ENCODE measurements at regions not wholly inside any gene's neighbourhood (a gene's known extent, or its start where the extent isn't known, plus 50 kb on each side); places are given as distances from the start of the nearest gene placed in this dataset.
A peak's percentile ranks its signal among the peaks of the same experiment; 100 is the strongest.

DNA sequence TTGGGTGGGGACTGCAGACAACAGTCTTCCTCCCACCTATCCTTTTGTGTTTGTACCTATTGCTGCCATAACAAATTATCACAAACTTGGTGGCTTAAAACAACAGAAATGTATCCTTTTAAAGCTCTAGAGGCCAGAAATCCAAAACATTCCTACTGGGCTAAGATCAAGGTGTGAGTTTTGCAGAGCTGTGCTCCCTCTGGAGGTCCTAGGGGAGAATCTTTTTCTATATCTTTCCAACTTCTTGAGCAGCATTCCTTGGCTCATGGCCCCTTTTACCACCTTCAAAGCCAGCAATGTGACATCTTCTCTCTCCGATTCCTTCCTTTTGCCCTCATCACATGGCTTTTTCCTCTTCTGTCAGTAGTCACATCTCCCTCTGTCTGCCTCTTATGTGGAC, 190.6 kb downstream of the TTC8 start:
- Histone ChIP-seq H3K9me2 (ENCODE audit: insufficient read depth) (no peaks in the 10 kb centered on the region), H3K27ac (ENCODE audit: low read depth) (no peak overlapping the region), H3K4me2 (no peak overlapping the region), H4K20me1 (replicated peaks; ENCODE audit: insufficient read depth) (no peaks in the 10 kb centered on the region), H3K27me3 (ENCODE audit: insufficient read depth) (no peaks in the 10 kb centered on the region), H3K4me3 (no peak overlapping the region), H3F3A (replicated peaks; ENCODE audit: low read depth) (no peaks in the 10 kb centered on the region), H3K36me3 (ENCODE audit: insufficient read depth) (peaks cover 3% of the 10 kb centered on the region; the same call in 1 of the 2 replicates), H2AFZ (no peak overlapping the region), H3K79me2 (replicated peaks; ENCODE audit: insufficient read depth) (no peaks in the 10 kb centered on the region), H3K4me1 (ENCODE audit: insufficient read depth) (no peaks in the 10 kb centered on the region)
- Mint-ChIP-seq H3K27me3 (ENCODE audit: insufficient read depth, low read depth, poor library complexity) (peaks cover 2% of the 10 kb centered on the region), H3K9me3 (peaks cover 5% of the 10 kb centered on the region; the same call in 2 of the 3 replicates), H3K36me3 (ENCODE audit: low read depth) (peaks cover 2% of the 10 kb centered on the region; the same call in 1 of the 3 replicates), H3K27ac (no peak overlapping the region), H3K4me3 (no peak overlapping the region), H3K4me1 (no peaks in the 10 kb centered on the region; the same call in 2 of the 3 replicates)
- TF ChIP-seq STAT1 (IDR thresholded peaks at IDR 0.05; ENCODE audit: unreplicated experiment) = no peak
- TF ChIP-seq, protein P1, sequence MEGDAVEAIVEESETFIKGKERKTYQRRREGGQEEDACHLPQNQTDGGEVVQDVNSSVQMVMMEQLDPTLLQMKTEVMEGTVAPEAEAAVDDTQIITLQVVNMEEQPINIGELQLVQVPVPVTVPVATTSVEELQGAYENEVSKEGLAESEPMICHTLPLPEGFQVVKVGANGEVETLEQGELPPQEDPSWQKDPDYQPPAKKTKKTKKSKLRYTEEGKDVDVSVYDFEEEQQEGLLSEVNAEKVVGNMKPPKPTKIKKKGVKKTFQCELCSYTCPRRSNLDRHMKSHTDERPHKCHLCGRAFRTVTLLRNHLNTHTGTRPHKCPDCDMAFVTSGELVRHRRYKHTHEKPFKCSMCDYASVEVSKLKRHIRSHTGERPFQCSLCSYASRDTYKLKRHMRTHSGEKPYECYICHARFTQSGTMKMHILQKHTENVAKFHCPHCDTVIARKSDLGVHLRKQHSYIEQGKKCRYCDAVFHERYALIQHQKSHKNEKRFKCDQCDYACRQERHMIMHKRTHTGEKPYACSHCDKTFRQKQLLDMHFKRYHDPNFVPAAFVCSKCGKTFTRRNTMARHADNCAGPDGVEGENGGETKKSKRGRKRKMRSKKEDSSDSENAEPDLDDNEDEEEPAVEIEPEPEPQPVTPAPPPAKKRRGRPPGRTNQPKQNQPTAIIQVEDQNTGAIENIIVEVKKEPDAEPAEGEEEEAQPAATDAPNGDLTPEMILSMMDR (conservative IDR thresholded peaks at IDR 0.05; ENCODE audit: low read depth in 2 of 2) = peak in 1 of 2 experiments; percentile 20; a peak in 2 of 4 replicates
- no peak for ATAC-seq
- peak; percentile 16 for DNase-seq (ENCODE audit: low spot score)

DNA sequence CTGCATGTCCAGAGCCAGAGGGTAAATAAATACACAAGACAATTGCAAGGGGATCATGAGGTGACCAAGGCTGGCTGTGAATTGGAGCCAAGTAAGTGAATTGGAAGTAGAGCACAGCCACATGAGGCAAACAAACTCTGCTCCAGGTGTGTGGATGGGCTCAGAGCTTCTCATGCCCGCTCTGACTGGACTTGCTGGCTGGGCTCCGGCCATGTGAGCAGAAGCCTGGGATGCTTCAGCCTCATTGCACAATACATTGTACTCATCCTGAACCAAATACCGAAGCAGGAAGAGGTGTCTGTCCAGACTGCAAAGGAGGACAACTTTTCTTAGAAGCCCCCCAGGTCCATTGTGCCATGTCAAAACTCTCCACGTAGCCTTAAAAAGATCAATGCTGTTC, 193.0 kb downstream of the TTC8 start:
- Mint-ChIP-seq H3K27ac (no peak overlapping the region), H3K27me3 (ENCODE audit: insufficient read depth, low read depth, poor library complexity) (peaks cover 2% of the 10 kb centered on the region), H3K9me3 (peaks cover 5% of the 10 kb centered on the region; the same call in 1 of the 3 replicates), H3K4me1 (no peaks in the 10 kb centered on the region; the same call in 2 of the 3 replicates), H3K36me3 (ENCODE audit: low read depth) (peaks cover 2% of the 10 kb centered on the region; the same call in 1 of the 3 replicates), H3K4me3 (no peak overlapping the region)
- no peak for ATAC-seq
- Histone ChIP-seq H3F3A (replicated peaks; ENCODE audit: low read depth) (no peaks in the 10 kb centered on the region), H3K27ac (ENCODE audit: low read depth) (no peak overlapping the region), H3K79me2 (replicated peaks; ENCODE audit: insufficient read depth) (no peaks in the 10 kb centered on the region), H2AFZ (no peak overlapping the region), H3K4me1 (ENCODE audit: insufficient read depth) (no peaks in the 10 kb centered on the region), H3K9me2 (ENCODE audit: insufficient read depth) (no peaks in the 10 kb centered on the region), H3K36me3 (ENCODE audit: insufficient read depth) (peaks cover 3% of the 10 kb centered on the region; the same call in 1 of the 2 replicates), H3K27me3 (ENCODE audit: insufficient read depth) (no peaks in the 10 kb centered on the region), H4K20me1 (replicated peaks; ENCODE audit: insufficient read depth) (no peaks in the 10 kb centered on the region), H3K4me3 (no peak overlapping the region), H3K4me2 (no peak overlapping the region)
- no peak for DNase-seq (ENCODE audit: low spot score)
- TF ChIP-seq, protein P2, sequence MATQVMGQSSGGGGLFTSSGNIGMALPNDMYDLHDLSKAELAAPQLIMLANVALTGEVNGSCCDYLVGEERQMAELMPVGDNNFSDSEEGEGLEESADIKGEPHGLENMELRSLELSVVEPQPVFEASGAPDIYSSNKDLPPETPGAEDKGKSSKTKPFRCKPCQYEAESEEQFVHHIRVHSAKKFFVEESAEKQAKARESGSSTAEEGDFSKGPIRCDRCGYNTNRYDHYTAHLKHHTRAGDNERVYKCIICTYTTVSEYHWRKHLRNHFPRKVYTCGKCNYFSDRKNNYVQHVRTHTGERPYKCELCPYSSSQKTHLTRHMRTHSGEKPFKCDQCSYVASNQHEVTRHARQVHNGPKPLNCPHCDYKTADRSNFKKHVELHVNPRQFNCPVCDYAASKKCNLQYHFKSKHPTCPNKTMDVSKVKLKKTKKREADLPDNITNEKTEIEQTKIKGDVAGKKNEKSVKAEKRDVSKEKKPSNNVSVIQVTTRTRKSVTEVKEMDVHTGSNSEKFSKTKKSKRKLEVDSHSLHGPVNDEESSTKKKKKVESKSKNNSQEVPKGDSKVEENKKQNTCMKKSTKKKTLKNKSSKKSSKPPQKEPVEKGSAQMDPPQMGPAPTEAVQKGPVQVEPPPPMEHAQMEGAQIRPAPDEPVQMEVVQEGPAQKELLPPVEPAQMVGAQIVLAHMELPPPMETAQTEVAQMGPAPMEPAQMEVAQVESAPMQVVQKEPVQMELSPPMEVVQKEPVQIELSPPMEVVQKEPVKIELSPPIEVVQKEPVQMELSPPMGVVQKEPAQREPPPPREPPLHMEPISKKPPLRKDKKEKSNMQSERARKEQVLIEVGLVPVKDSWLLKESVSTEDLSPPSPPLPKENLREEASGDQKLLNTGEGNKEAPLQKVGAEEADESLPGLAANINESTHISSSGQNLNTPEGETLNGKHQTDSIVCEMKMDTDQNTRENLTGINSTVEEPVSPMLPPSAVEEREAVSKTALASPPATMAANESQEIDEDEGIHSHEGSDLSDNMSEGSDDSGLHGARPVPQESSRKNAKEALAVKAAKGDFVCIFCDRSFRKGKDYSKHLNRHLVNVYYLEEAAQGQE (IDR thresholded peaks at IDR 0.05; ENCODE audit: unreplicated experiment) = no peak
- TF ChIP-seq EZH2 (IDR thresholded peaks at IDR 0.05; ENCODE audit: low read depth, unreplicated experiment) (no peak), JUNB (IDR thresholded peaks at IDR 0.05; ENCODE audit: unreplicated experiment) (no peak), STAT1 (IDR thresholded peaks at IDR 0.05; ENCODE audit: unreplicated experiment) (no peak), CREB1 (CRISPR knock-in tag; IDR thresholded peaks at IDR 0.05; ENCODE audit: low read depth) (no peak), POLR2AphosphoS5 (IDR thresholded peaks at IDR 0.05; ENCODE audit: low read depth) (no peak), NANOG (IDR thresholded peaks at IDR 0.05; ENCODE audit: borderline replicate concordance) (no peak)
- TF ChIP-seq, protein P3, sequence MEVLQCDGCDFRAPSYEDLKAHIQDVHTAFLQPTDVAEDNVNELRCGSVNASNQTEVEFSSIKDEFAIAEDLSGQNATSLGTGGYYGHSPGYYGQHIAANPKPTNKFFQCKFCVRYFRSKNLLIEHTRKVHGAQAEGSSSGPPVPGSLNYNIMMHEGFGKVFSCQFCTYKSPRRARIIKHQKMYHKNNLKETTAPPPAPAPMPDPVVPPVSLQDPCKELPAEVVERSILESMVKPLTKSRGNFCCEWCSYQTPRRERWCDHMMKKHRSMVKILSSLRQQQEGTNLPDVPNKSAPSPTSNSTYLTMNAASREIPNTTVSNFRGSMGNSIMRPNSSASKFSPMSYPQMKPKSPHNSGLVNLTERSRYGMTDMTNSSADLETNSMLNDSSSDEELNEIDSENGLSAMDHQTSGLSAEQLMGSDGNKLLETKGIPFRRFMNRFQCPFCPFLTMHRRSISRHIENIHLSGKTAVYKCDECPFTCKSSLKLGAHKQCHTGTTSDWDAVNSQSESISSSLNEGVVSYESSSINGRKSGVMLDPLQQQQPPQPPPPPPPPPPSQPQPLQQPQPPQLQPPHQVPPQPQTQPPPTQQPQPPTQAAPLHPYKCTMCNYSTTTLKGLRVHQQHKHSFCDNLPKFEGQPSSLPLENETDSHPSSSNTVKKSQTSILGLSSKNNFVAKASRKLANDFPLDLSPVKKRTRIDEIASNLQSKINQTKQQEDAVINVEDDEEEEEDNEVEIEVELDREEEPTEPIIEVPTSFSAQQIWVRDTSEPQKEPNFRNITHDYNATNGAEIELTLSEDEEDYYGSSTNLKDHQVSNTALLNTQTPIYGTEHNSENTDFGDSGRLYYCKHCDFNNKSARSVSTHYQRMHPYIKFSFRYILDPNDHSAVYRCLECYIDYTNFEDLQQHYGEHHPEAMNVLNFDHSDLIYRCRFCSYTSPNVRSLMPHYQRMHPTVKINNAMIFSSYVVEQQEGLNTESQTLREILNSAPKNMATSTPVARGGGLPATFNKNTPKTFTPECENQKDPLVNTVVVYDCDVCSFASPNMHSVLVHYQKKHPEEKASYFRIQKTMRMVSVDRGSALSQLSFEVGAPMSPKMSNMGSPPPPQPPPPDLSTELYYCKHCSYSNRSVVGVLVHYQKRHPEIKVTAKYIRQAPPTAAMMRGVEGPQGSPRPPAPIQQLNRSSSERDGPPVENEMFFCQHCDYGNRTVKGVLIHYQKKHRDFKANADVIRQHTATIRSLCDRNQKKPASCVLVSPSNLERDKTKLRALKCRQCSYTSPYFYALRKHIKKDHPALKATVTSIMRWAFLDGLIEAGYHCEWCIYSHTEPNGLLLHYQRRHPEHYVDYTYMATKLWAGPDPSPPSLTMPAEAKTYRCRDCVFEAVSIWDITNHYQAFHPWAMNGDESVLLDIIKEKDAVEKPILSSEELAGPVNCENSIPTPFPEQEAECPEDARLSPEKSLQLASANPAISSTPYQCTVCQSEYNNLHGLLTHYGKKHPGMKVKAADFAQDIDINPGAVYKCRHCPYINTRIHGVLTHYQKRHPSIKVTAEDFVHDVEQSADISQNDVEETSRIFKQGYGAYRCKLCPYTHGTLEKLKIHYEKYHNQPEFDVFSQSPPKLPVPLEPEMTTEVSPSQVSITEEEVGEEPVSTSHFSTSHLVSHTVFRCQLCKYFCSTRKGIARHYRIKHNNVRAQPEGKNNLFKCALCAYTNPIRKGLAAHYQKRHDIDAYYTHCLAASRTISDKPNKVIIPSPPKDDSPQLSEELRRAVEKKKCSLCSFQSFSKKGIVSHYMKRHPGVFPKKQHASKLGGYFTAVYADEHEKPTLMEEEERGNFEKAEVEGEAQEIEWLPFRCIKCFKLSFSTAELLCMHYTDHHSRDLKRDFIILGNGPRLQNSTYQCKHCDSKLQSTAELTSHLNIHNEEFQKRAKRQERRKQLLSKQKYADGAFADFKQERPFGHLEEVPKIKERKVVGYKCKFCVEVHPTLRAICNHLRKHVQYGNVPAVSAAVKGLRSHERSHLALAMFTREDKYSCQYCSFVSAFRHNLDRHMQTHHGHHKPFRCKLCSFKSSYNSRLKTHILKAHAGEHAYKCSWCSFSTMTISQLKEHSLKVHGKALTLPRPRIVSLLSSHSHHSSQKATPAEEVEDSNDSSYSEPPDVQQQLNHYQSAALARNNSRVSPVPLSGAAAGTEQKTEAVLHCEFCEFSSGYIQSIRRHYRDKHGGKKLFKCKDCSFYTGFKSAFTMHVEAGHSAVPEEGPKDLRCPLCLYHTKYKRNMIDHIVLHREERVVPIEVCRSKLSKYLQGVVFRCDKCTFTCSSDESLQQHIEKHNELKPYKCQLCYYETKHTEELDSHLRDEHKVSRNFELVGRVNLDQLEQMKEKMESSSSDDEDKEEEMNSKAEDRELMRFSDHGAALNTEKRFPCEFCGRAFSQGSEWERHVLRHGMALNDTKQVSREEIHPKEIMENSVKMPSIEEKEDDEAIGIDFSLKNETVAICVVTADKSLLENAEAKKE (CRISPR knock-in tag; IDR thresholded peaks at IDR 0.05) = no peak

Measured in GM23338 (cell line).